Epithelial cell of esophagus (primary cell): ENCODE measurements at regions not wholly inside any gene's neighbourhood (a gene's known extent, or its start where the extent isn't known, plus 50 kb on each side); places are given as distances from the start of the nearest gene placed in this dataset.

ENCODE experiments used
- DNase-seq: peaks from one replicate; pipeline ENCODE4 v3.0.0; 2010; ENCODE audit warnings: low read depth
- H3K4me3 ChIP-seq: 2 replicates; pipeline ENCODE4 v1.5.1; 2011; ENCODE audit warnings: mild to moderate bottlenecking, low read length, control low read depth
- CTCF ChIP-seq: IDR thresholded peaks from 2 replicates; pipeline ENCODE4 v1.5.1; 2011; ENCODE audit warnings: low read depth, mild to moderate bottlenecking, low read length, control low read depth, inconsistent platforms; ENCODE audit not compliant: insufficient read depth; ENCODE audit errors: missing control alignments

GRCh38 chr18:51955136-51955535, 384.9 kb upstream of the DCC start:
- no peak for DNase-seq
- TF ChIP-seq CTCF = no peak
- H3K4me3 ChIP-seq = no peak overlapping the region

- no peak for DNase-seq
- no peak for TF ChIP-seq CTCF
- no peak overlapping the region for H3K4me3 ChIP-seq
Measured at GRCh38 chr18:51957001-51957400, 383.0 kb upstream of the DCC start.

GRCh38 chr18:51980101-51980500, 359.9 kb upstream of the DCC start:
- no peak overlapping the region for H3K4me3 ChIP-seq
- DNase-seq = no peak
- TF ChIP-seq CTCF = no peak

GRCh38 chr18:51988277-51988676, 351.7 kb upstream of the DCC start:
- H3K4me3 ChIP-seq = no peak overlapping the region
- no peak for TF ChIP-seq CTCF
- DNase-seq = no peak

- no peak for TF ChIP-seq CTCF
- no peak for DNase-seq
- no peak overlapping the region for H3K4me3 ChIP-seq
Measured at GRCh38 chr18:51997129-51997528, 342.9 kb upstream of the DCC start.

GRCh38 chr18:51998066-51998465, 341.9 kb upstream of the DCC start:
- H3K4me3 ChIP-seq = no peak overlapping the region
- DNase-seq = no peak
- no peak for TF ChIP-seq CTCF

- no peak for TF ChIP-seq CTCF
- no peak overlapping the region for H3K4me3 ChIP-seq
- no peak for DNase-seq
Measured at GRCh38 chr18:51998711-51999110, 341.3 kb upstream of the DCC start.
